ENCODE measurements at regions not wholly inside any gene's neighbourhood (a gene's known extent, or its start where the extent isn't known, plus 50 kb on each side); places are given as distances from the start of the nearest gene placed in this dataset.

GRCh38 chr6:74782346-74782745 lies 423.5 kb downstream of the COL12A1 start:
- H3K27me3 Mint-ChIP-seq: no peaks in the 10 kb centered on the region
- CTCF ChIA-PET: no interaction called here
- DNase-seq: no peak
- POLR2A ChIA-PET: no interaction called here
- no peak overlapping the region for H3K27ac Mint-ChIP-seq
- H3K4me3 Mint-ChIP-seq: no peak overlapping the region
- H3K4me1 Mint-ChIP-seq (ENCODE audit: low read depth): no peaks in the 10 kb centered on the region
- H3K36me3 Mint-ChIP-seq: no peaks in the 10 kb centered on the region
- H3K9me3 Mint-ChIP-seq: peaks cover 4% of the 10 kb centered on the region
- intact Hi-C loops (cut with micrococcal nuclease): no loop called here

- no peaks in the 10 kb centered on the region for H3K4me1 Mint-ChIP-seq (ENCODE audit: low read depth)
- ChIA-PET CTCF (no interaction called here), POLR2A (no interaction called here)
- intact Hi-C loops (cut with micrococcal nuclease): no loop called here
- no peaks in the 10 kb centered on the region for H3K27me3 Mint-ChIP-seq
- DNase-seq: no peak
- H3K36me3 Mint-ChIP-seq: no peaks in the 10 kb centered on the region
- H3K4me3 Mint-ChIP-seq: no peak overlapping the region
- H3K27ac Mint-ChIP-seq: no peak overlapping the region
- peaks cover 4% of the 10 kb centered on the region for H3K9me3 Mint-ChIP-seq
Observed at GRCh38 chr6:74780831-74781230, 425.0 kb downstream of the COL12A1 start.

- DNase-seq: no peak
- POLR2A ChIA-PET: no interaction called here
- H3K4me3 Mint-ChIP-seq: no peak overlapping the region
Observed at GRCh38 chr6:74768738-74769137, 437.1 kb downstream of the COL12A1 start.

GRCh38 chr6:74768120-74768519 lies 437.7 kb downstream of the COL12A1 start:
- no peak overlapping the region for H3K27ac Mint-ChIP-seq
- H3K9me3 Mint-ChIP-seq: peaks cover 3% of the 10 kb centered on the region
- ChIA-PET POLR2A (no interaction called here), CTCF (interaction anchor here (0.6 kb wide), 1 partner anchor 192 kb away, joined by 3 read pairs; no protein-coding TSS in a partner anchor)
- H3K4me1 Mint-ChIP-seq (ENCODE audit: low read depth): no peaks in the 10 kb centered on the region
- intact Hi-C loops (cut with micrococcal nuclease): no loop called here
- no peak for DNase-seq
- no peak overlapping the region for H3K4me3 Mint-ChIP-seq
- H3K36me3 Mint-ChIP-seq: no peaks in the 10 kb centered on the region
- no peaks in the 10 kb centered on the region for H3K27me3 Mint-ChIP-seq

More at GRCh38 chr6:74768738-74769137, 437.1 kb downstream of the COL12A1 start:
- Mint-ChIP-seq H3K27ac (no peak overlapping the region), H3K27me3 (no peaks in the 10 kb centered on the region), H3K36me3 (no peaks in the 10 kb centered on the region), H3K9me3 (peaks cover 3% of the 10 kb centered on the region), H3K4me1 (ENCODE audit: low read depth) (no peaks in the 10 kb centered on the region)
- CTCF ChIA-PET: no interaction called here
- intact Hi-C loops (cut with micrococcal nuclease): no loop called here

- no peak overlapping the region for H3K27ac Mint-ChIP-seq
- no peaks in the 10 kb centered on the region for H3K36me3 Mint-ChIP-seq
- H3K9me3 Mint-ChIP-seq: no peaks in the 10 kb centered on the region
- ChIA-PET CTCF (no interaction called here), POLR2A (no interaction called here)
- H3K27me3 Mint-ChIP-seq: no peaks in the 10 kb centered on the region
- intact Hi-C loops (cut with micrococcal nuclease): no loop called here
- no peak overlapping the region for H3K4me3 Mint-ChIP-seq
- no peak for DNase-seq
- no peaks in the 10 kb centered on the region for H3K4me1 Mint-ChIP-seq (ENCODE audit: low read depth)
Observed at GRCh38 chr6:74765486-74765885, 440.4 kb downstream of the COL12A1 start.

GRCh38 chr6:74764486-74764885 lies 441.4 kb downstream of the COL12A1 start:
- H3K4me3 Mint-ChIP-seq: no peak overlapping the region
- POLR2A ChIA-PET: no interaction called here
- H3K36me3 Mint-ChIP-seq: no peaks in the 10 kb centered on the region
- no peaks in the 10 kb centered on the region for H3K4me1 Mint-ChIP-seq (ENCODE audit: low read depth)
- H3K27ac Mint-ChIP-seq: no peak overlapping the region
- CTCF ChIA-PET: no interaction called here
- H3K27me3 Mint-ChIP-seq: no peaks in the 10 kb centered on the region
- DNase-seq: no peak
- intact Hi-C loops (cut with micrococcal nuclease): no loop called here
- H3K9me3 Mint-ChIP-seq: peaks cover 2% of the 10 kb centered on the region

- Mint-ChIP-seq H3K4me1 (ENCODE audit: low read depth) (no peaks in the 10 kb centered on the region), H3K27me3 (no peaks in the 10 kb centered on the region), H3K27ac (no peak overlapping the region), H3K4me3 (no peak overlapping the region), H3K9me3 (peaks cover 2% of the 10 kb centered on the region), H3K36me3 (no peaks in the 10 kb centered on the region)
- POLR2A ChIA-PET: no interaction called here
- CTCF ChIA-PET: no interaction called here
- intact Hi-C loops (cut with micrococcal nuclease): no loop called here
- no peak for DNase-seq
Observed at GRCh38 chr6:74762841-74763240, 443.0 kb downstream of the COL12A1 start.

GRCh38 chr6:74757813-74758212 lies 448.0 kb downstream of the COL12A1 start:
- Mint-ChIP-seq H3K27ac (no peak overlapping the region), H3K4me1 (ENCODE audit: low read depth) (no peaks in the 10 kb centered on the region), H3K9me3 (peaks cover 2% of the 10 kb centered on the region), H3K36me3 (no peaks in the 10 kb centered on the region), H3K27me3 (no peaks in the 10 kb centered on the region), H3K4me3 (no peak overlapping the region)
- ChIA-PET POLR2A (no interaction called here), CTCF (interaction anchor here (0.6 kb wide), 1 partner anchor 319 kb away, joined by 3 read pairs; no protein-coding TSS in a partner anchor)
- intact Hi-C loops (cut with micrococcal nuclease): no loop called here
- no peak for DNase-seq

GRCh38 chr6:74756923-74757322 lies 448.9 kb downstream of the COL12A1 start:
- CTCF ChIA-PET: no interaction called here
- no peak for DNase-seq
- intact Hi-C loops (cut with micrococcal nuclease): no loop called here

GRCh38 chr6:74755778-74756177 lies 450.1 kb downstream of the COL12A1 start:
- H3K27me3 Mint-ChIP-seq: no peaks in the 10 kb centered on the region
- H3K36me3 Mint-ChIP-seq: no peaks in the 10 kb centered on the region
- no peak overlapping the region for H3K4me3 Mint-ChIP-seq
- ChIA-PET POLR2A (no interaction called here), CTCF (no interaction called here)
- H3K9me3 Mint-ChIP-seq: peaks cover 2% of the 10 kb centered on the region
- DNase-seq: no peak
- intact Hi-C loops (cut with micrococcal nuclease): no loop called here
- no peaks in the 10 kb centered on the region for H3K4me1 Mint-ChIP-seq (ENCODE audit: low read depth)
- no peak overlapping the region for H3K27ac Mint-ChIP-seq

More at GRCh38 chr6:74756923-74757322, 448.9 kb downstream of the COL12A1 start:
- H3K4me1 Mint-ChIP-seq (ENCODE audit: low read depth): no peaks in the 10 kb centered on the region
- H3K9me3 Mint-ChIP-seq: peaks cover 2% of the 10 kb centered on the region
- POLR2A ChIA-PET: no interaction called here
- H3K36me3 Mint-ChIP-seq: no peaks in the 10 kb centered on the region
- no peak overlapping the region for H3K27ac Mint-ChIP-seq
- H3K4me3 Mint-ChIP-seq: no peak overlapping the region
- H3K27me3 Mint-ChIP-seq: no peaks in the 10 kb centered on the region

GRCh38 chr6:74755196-74755595 lies 450.7 kb downstream of the COL12A1 start:
- H3K4me3 Mint-ChIP-seq: no peak overlapping the region
- no peaks in the 10 kb centered on the region for H3K27me3 Mint-ChIP-seq
- ChIA-PET POLR2A (no interaction called here), CTCF (no interaction called here)
- DNase-seq: no peak
- H3K4me1 Mint-ChIP-seq (ENCODE audit: low read depth): no peaks in the 10 kb centered on the region
- H3K9me3 Mint-ChIP-seq: peaks cover 2% of the 10 kb centered on the region
- no peaks in the 10 kb centered on the region for H3K36me3 Mint-ChIP-seq
- intact Hi-C loops (cut with micrococcal nuclease): no loop called here
- H3K27ac Mint-ChIP-seq: no peak overlapping the region

- intact Hi-C loops (cut with micrococcal nuclease): no loop called here
- H3K27ac Mint-ChIP-seq: no peak overlapping the region
- CTCF ChIA-PET: no interaction called here
Observed at GRCh38 chr6:74753883-74754600, 451.8 kb downstream of the COL12A1 start.

GRCh38 chr6:74752303-74752702 lies 453.6 kb downstream of the COL12A1 start:
- no peaks in the 10 kb centered on the region for H3K9me3 Mint-ChIP-seq
- no peaks in the 10 kb centered on the region for H3K27me3 Mint-ChIP-seq
- H3K4me1 Mint-ChIP-seq (ENCODE audit: low read depth): no peaks in the 10 kb centered on the region
- ChIA-PET POLR2A (no interaction called here), CTCF (no interaction called here)
- DNase-seq: no peak
- no peak overlapping the region for H3K27ac Mint-ChIP-seq
- H3K4me3 Mint-ChIP-seq: no peak overlapping the region
- intact Hi-C loops (cut with micrococcal nuclease): no loop called here
- no peaks in the 10 kb centered on the region for H3K36me3 Mint-ChIP-seq

More at GRCh38 chr6:74753883-74754600, 451.8 kb downstream of the COL12A1 start:
- H3K4me1 Mint-ChIP-seq (ENCODE audit: low read depth): no peaks in the 10 kb centered on the region
- H3K36me3 Mint-ChIP-seq: no peaks in the 10 kb centered on the region
- POLR2A ChIA-PET: no interaction called here
- no peak for DNase-seq
- no peak overlapping the region for H3K4me3 Mint-ChIP-seq
- no peaks in the 10 kb centered on the region for H3K27me3 Mint-ChIP-seq
- no peaks in the 10 kb centered on the region for H3K9me3 Mint-ChIP-seq

All from activated CD4-positive, alpha-beta memory T cell treated with anti-CD3 and anti-CD28 coated beads for 36 hours (primary cell).